Activated CD4-positive, alpha-beta T cell treated with anti-CD3 and anti-CD28 coated beads for 48 hours (primary cell): ENCODE measurements at regions not wholly inside any gene's neighbourhood (a gene's known extent, or its start where the extent isn't known, plus 50 kb on each side); places are given as distances from the start of the nearest gene placed in this dataset.
"Not testable (repeated sequence)": the region's sequence is repeated elsewhere in the genome, so short reads cannot be mapped to it uniquely, and the experiment has no call there.

Experiments used
- DNase-seq: peaks from one replicate; pipeline ENCODE4 v3.0.0-alpha.2; 2020

- DNase-seq = no peak
Observed at GRCh38 chr20:30593572-30593971, 663.9 kb upstream of the DEFB115 start.

- no peak for DNase-seq
Observed at GRCh38 chr20:30594112-30594511, 663.4 kb upstream of the DEFB115 start.

DNA sequence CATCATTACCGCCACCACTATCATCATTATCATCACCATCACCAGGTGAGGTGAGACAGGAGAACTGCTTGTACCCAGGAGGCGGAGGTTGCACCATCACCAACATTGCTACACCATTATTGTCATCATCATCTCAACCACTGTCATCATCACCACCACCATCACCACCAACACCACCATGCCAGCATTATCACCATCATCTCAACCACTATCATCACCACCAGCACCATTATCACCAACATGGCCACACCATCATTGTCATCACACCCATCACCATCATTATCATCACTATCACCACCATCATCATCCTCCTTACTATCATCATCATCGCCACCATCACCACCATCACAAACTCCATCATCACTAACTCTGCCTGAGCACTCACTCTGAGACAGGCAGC is 661.8 kb upstream of the DEFB115 start:
- DNase-seq = no peak

- not testable (repeated sequence) for DNase-seq
Observed at GRCh38 chr20:30597429-30597828, 660.0 kb upstream of the DEFB115 start.

- DNase-seq = no peak
Observed at GRCh38 chr20:30598460-30599230, 658.8 kb upstream of the DEFB115 start.

DNA sequence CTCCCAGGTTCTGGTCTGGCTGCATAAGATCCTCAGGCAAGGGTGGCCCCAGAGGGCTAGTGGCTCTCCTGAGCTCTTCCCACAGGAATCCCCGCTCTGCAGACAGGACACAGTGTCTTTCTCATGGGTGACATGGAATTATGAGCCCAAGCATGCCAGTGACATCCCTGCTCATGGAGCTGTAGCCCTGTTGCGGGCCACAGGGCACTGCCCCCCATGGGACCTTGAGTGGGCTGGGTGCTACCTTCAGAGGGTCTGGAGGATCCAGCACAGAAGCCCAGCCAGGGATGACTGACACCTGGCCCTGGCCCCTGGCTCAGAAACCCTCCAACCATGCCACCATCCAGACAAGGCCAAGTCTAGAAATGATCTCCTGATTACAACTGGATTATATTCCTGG is 657.5 kb upstream of the DEFB115 start:
- DNase-seq = no peak

GRCh38 chr20:30601974-30602373 is 655.5 kb upstream of the DEFB115 start:
- DNase-seq = no peak

DNA sequence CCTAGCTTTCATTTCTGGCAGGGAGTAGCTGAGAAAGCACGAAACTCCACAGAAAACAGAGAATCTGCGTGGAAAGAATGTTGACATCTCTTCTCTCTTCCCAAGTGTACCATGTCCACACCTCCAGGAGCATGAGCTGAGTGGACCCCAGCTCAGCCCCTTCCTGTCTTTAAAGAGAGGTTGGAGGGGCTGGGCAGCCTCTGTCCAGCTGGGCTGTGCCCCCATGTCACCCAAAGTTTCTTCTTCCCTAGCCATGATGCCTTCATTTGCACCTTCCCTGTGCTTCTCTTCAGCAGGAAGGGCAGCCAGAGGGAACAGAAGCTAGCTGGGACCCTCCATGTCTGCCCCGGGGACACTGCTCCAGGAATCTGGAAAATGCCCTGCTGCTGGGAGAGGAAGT is 655.0 kb upstream of the DEFB115 start:
- no peak for DNase-seq

GRCh38 chr20:30606990-30607389 is 650.5 kb upstream of the DEFB115 start:
- no peak for DNase-seq

DNA sequence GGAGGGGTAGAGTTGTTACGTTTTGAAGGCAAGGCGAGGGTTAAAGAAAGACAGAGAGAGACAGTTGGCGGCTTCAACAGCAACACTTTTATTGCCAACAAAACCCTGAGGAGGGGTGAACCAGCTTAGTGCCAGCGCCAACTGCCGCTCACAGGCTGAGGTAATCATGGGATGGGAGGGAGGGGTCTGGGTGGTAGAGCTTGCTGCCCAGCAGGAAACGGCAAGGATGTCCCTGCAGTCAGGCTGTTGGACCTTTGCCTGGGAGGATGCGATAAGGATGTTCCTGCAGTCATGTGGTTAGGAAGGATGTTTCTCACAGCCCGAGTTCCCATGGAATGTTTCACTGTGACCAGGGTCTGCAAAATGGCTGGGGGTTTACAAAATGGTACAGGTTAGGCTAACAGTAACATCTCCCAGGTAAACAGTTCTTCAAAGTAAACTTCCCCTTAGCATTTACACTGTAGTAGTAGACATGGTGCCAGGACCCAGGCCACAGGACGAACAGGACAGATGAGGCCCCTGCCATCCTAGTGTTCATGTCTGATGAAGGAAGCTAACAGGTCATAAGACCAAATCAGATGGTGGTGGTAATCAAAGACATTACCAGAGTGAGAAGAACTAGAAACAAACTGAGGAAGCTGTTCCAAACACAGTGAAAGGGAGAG is 647.3 kb upstream of the DEFB115 start:
- DNase-seq = no peak

GRCh38 chr20:30610751-30611150 is 646.7 kb upstream of the DEFB115 start:
- DNase-seq = no peak

- no peak for DNase-seq
Observed at GRCh38 chr20:30611239-30611984, 646.1 kb upstream of the DEFB115 start.

DNA sequence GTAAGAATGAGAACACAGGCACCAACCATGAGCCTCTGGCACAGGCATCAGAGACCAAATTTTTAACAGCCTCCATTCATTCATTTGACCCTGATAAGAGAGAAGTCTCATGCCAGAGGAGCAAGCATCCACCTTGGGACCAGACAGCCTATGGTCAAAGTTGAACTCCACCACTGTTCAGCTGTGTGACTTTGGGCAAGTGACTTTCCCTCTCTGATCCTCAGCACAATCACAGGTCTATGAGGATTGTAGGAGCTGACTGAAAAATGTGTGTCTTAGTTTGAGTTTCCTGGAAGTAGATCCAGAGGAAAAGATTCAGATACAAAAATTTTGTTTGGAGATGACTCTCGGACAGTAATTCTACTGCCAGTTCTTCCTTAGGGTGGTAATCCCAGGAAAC is 645.1 kb upstream of the DEFB115 start:
- no peak for DNase-seq

DNA sequence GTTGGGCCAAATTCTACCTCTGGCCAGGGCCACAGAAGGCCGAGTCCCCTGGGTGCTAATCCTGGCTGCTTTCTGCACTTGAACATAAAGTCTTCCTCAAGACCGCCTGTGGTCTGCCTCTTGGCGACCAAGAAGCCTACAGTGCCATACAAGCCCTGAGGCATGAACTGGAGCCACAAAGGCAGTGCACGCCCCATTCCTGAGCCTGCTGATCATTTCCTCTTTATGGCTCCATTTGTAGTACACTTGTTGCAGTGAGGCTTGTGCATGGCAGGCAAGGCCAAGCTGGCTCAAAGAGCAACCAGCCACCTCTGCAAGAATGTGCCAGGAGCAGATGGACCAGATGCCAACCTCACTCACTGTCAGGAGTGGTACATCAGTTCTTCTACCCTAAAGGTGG is 636.1 kb upstream of the DEFB115 start:
- not testable (repeated sequence) for DNase-seq

- DNase-seq = not testable (repeated sequence)
Observed at GRCh38 chr20:30624310-30624709, 633.2 kb upstream of the DEFB115 start.

DNA sequence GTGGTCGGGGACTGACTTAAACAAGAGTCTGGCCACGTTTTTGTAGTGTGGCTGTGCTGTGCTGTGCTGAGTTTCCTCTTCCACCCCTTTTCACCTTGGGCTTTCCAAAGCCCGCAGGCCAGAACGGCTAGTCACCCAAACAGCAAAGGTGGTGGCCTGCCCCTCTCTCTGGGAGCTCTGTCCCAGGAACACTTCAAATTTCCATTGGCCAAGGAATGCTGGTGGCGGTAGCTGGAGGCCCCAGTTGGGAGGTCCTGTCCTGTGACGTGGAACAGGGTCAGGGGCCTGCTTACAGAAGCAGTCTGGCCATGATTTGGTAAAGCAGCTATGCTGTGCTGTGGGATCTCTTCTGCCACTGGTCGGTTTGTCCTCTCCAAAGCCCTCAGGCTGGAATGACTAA is 628.1 kb upstream of the DEFB115 start:
- DNase-seq = not testable (repeated sequence)

GRCh38 chr20:30630761-30631160 is 626.7 kb upstream of the DEFB115 start:
- DNase-seq = no peak

- DNase-seq = not testable (repeated sequence)
Observed at GRCh38 chr20:30631261-30631789, 626.1 kb upstream of the DEFB115 start.

- not testable (repeated sequence) for DNase-seq
Observed at GRCh38 chr20:30632773-30633172, 624.7 kb upstream of the DEFB115 start.

DNA sequence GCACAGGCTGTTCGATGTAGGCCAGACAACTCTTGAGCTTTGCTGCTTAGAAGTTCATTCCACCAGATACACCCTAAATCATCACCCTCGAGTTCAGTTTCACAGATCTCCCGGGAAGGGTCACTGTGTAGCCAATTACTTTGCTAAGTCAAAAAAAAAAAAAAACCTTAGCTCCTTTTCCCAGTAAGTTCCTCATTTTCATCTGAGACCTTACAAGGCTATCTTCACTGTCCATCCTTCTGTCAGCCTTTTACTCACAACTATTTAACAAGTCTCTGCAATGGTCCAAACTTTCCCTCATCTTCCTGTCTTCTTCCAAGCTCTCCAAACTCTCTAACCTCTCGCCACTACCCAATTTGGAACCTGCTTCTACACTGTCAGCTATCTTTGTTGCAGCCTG is 615.9 kb upstream of the DEFB115 start:
- not testable (repeated sequence) for DNase-seq

DNA sequence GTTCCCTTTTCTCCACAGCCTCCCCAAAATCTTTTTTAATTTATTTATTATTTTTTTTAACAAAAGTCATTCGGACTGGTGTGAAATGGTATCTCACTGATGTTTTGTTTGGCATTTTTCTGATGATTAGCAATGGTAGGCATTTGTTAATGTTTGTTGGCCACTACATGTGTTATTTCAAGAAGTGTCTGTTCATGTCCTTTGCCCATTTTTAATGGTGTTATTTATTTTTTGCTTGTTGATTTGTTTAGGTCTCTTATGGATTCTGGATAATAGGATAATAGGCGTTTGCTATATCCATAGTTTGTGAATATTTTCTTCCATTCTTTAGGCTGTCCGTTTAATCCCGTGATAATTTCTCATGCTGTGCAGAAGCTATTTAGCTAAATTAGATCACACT is 596.5 kb upstream of the DEFB115 start:
- not testable (repeated sequence) for DNase-seq

GRCh38 chr20:30668418-30668817 is 589.0 kb upstream of the DEFB115 start:
- not testable (repeated sequence) for DNase-seq

- DNase-seq = not testable (repeated sequence)
Observed at GRCh38 chr20:30669330-30670029, 588.0 kb upstream of the DEFB115 start.
